GM12874 (cell line): ENCODE measurements at regions not wholly inside any gene's neighbourhood (a gene's known extent, or its start where the extent isn't known, plus 50 kb on each side); places are given as distances from the start of the nearest gene placed in this dataset.

Source experiments
- CTCF ChIP-seq: IDR thresholded peaks from 2 replicates; pipeline ENCODE4 v1.5.1; 2011; ENCODE audit warnings: low read depth, mild to moderate bottlenecking, control low read depth, low read length, moderate library complexity; ENCODE audit not compliant: insufficient read depth

- TF ChIP-seq CTCF: no peak
These were observed 95.1 kb upstream of the GALNTL6 start for GRCh38 chr4:171718069-171718468.

GRCh38 chr4:171717231-171717741 lies 95.9 kb upstream of the GALNTL6 start:
- no peak for TF ChIP-seq CTCF

GRCh38 chr4:171715973-171716372 lies 97.2 kb upstream of the GALNTL6 start:
- no peak for TF ChIP-seq CTCF

- TF ChIP-seq CTCF: no peak
These were observed 98.3 kb upstream of the GALNTL6 start for GRCh38 chr4:171714791-171715454.

GRCh38 chr4:171710743-171711142 lies 102.5 kb upstream of the GALNTL6 start:
- no peak for TF ChIP-seq CTCF

- no peak for TF ChIP-seq CTCF
These were observed 136.5 kb upstream of the GALNTL6 start for GRCh38 chr4:171676555-171677215.

- no peak for TF ChIP-seq CTCF
These were observed 138.4 kb upstream of the GALNTL6 start for GRCh38 chr4:171674781-171675180.
